ENCODE measurements at regions not wholly inside any gene's neighbourhood (a gene's known extent, or its start where the extent isn't known, plus 50 kb on each side); places are given as distances from the start of the nearest gene placed in this dataset.
A peak's percentile ranks its signal among the peaks of the same experiment; 100 is the strongest.

DNA sequence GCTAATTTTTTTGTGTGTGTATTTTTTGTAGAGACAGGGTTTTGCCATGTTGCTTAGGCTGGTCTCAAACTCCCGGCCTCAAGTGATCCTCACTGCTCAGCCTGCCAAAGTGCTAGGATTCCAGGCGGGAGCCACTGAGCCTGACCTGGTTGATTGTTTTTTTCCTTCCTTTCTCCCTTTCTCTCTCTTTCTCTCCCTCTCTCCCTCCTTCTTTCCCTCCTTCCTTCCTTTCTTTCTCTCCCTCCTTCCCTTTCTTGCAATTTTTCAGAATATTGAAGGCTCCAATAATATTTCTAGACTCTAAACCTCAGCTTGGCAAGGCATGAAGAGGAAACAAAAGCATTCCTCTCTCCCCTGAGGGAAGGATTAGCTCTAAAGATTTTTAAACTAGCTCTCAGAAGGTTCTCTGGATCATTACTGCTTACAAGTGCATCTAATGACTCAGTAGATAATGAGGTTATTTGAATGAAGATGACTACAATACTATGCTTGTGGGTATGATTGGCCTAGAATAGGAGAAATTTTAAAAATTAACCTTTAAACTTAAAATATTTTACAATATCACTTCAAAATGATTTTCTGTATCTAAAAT, 68.5 kb upstream of the GADD45A start:
- DNase-seq = no peak
- intact Hi-C loops (cut with DNase I) = no loop called here

GRCh38 chr1:67618285-67619018, 66.5 kb upstream of the GADD45A start:
- no peaks in the 10 kb centered on the region for H3K36me3 ChIP-seq
- no peaks in the 10 kb centered on the region for H3K27me3 ChIP-seq
- H3K27ac ChIP-seq = peak overlapping the region in 2 of 3 donors; percentile 11 to 47
- ATAC-seq (peak; percentile 68 to 95 (median 86)), DNase-seq (peak in 1 of 3 donors; percentile 50)
- no peak overlapping the region for H3K4me3 ChIP-seq
- no peaks in the 10 kb centered on the region for H3K9me3 ChIP-seq
- no peak for TF ChIP-seq POLR2A (IDR thresholded peaks at IDR 0.05)
- TF ChIP-seq, protein P1, sequence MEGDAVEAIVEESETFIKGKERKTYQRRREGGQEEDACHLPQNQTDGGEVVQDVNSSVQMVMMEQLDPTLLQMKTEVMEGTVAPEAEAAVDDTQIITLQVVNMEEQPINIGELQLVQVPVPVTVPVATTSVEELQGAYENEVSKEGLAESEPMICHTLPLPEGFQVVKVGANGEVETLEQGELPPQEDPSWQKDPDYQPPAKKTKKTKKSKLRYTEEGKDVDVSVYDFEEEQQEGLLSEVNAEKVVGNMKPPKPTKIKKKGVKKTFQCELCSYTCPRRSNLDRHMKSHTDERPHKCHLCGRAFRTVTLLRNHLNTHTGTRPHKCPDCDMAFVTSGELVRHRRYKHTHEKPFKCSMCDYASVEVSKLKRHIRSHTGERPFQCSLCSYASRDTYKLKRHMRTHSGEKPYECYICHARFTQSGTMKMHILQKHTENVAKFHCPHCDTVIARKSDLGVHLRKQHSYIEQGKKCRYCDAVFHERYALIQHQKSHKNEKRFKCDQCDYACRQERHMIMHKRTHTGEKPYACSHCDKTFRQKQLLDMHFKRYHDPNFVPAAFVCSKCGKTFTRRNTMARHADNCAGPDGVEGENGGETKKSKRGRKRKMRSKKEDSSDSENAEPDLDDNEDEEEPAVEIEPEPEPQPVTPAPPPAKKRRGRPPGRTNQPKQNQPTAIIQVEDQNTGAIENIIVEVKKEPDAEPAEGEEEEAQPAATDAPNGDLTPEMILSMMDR (IDR thresholded peaks at IDR 0.05) = no peak
- H3K4me1 ChIP-seq = peaks cover 0 to 6% (median 0%) of the 10 kb centered on the region in 4 donors
- whole genome bisulfite sequencing (ENCODE audit: insufficient coverage, low coverage, low lambda C conversion rate, missing lambda C conversion rate) = 38% methylated on average over 14 of the region's 14 CpGs
- intact Hi-C loops (cut with DNase I) = no loop called here

More for the DNA sequence above, 68.5 kb upstream of the GADD45A start:
- Histone ChIP-seq H3K4me3 (no peak overlapping the region), H3K36me3 (no peaks in the 10 kb centered on the region), H3K4me1 (peaks cover 0 to 6% (median 0%) of the 10 kb centered on the region in 4 donors), H3K9me3 (no peaks in the 10 kb centered on the region), H3K27ac (no peak overlapping the region), H3K27me3 (no peaks in the 10 kb centered on the region)
- 100% methylated on average over 2 of the region's 2 CpGs for WGBS (ENCODE audit: insufficient coverage, low coverage, low lambda C conversion rate, missing lambda C conversion rate)
- ATAC-seq = no peak
- no peak for TF ChIP-seq POLR2A (IDR thresholded peaks at IDR 0.05)
- TF ChIP-seq, protein P1 (IDR thresholded peaks at IDR 0.05) = no peak

GRCh38 chr1:67619080-67619479, 65.9 kb upstream of the GADD45A start:
- ATAC-seq (no peak), DNase-seq (no peak)
- H3K36me3 ChIP-seq = no peaks in the 10 kb centered on the region
- peaks cover 0 to 6% (median 0%) of the 10 kb centered on the region in 4 donors for H3K4me1 ChIP-seq
- H3K27me3 ChIP-seq = no peaks in the 10 kb centered on the region
- TF ChIP-seq, protein P1 (IDR thresholded peaks at IDR 0.05) = no peak
- no peak for TF ChIP-seq POLR2A (IDR thresholded peaks at IDR 0.05)
- H3K27ac ChIP-seq = peak overlapping the region in 2 of 3 donors; percentile 11 to 47
- no peak overlapping the region for H3K4me3 ChIP-seq
- 68% methylated on average over 2 of the region's 2 CpGs for whole genome bisulfite sequencing (ENCODE audit: insufficient coverage, low coverage, low lambda C conversion rate, missing lambda C conversion rate)
- H3K9me3 ChIP-seq = no peaks in the 10 kb centered on the region
- intact Hi-C loops (cut with DNase I) = no loop called here

- Histone ChIP-seq H3K27me3 (no peaks in the 10 kb centered on the region), H3K27ac (no peak overlapping the region), H3K4me1 (no peaks in the 10 kb centered on the region), H3K9me3 (no peaks in the 10 kb centered on the region), H3K36me3 (no peaks in the 10 kb centered on the region), H3K4me3 (no peak overlapping the region)
- intact Hi-C loops (cut with DNase I) = loop anchor here in 1 of 2 donors (10.0 kb wide), 1 partner anchor 49 kb away; no protein-coding TSS in a partner anchor
- DNase-seq = no peak
- ATAC-seq = no peak
- WGBS (ENCODE audit: insufficient coverage, low coverage, low lambda C conversion rate, missing lambda C conversion rate) = 96% methylated on average over 2 of the region's 3 CpGs
- TF ChIP-seq, protein P1 (IDR thresholded peaks at IDR 0.05) = no peak
- TF ChIP-seq POLR2A (IDR thresholded peaks at IDR 0.05) = no peak
Observed at GRCh38 chr1:67623906-67624305, 61.1 kb upstream of the GADD45A start.
